ENCODE measurements at regions not wholly inside any gene's neighbourhood (a gene's known extent, or its start where the extent isn't known, plus 50 kb on each side); places are given as distances from the start of the nearest gene placed in this dataset.

DNA sequence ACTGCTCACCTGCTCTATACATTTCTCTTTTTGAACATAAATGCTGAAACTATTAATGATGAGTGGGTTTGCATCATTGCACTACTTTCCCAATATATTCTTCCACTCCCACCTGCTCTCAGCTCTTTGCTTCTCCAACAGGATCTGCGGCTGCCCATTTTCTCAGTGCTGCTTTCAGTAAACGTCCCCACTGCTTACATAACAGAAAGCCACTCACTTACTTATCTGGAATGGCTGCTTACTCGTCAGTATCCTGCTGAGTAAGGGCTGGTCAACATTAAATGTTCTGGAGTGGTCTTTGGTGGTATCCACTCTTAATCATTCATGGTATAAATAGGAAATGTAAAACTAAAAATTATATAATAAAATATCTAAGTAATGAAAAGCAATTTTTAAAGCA, 112.8 kb upstream of the HPF1 start:
- TF ChIP-seq, protein P1, sequence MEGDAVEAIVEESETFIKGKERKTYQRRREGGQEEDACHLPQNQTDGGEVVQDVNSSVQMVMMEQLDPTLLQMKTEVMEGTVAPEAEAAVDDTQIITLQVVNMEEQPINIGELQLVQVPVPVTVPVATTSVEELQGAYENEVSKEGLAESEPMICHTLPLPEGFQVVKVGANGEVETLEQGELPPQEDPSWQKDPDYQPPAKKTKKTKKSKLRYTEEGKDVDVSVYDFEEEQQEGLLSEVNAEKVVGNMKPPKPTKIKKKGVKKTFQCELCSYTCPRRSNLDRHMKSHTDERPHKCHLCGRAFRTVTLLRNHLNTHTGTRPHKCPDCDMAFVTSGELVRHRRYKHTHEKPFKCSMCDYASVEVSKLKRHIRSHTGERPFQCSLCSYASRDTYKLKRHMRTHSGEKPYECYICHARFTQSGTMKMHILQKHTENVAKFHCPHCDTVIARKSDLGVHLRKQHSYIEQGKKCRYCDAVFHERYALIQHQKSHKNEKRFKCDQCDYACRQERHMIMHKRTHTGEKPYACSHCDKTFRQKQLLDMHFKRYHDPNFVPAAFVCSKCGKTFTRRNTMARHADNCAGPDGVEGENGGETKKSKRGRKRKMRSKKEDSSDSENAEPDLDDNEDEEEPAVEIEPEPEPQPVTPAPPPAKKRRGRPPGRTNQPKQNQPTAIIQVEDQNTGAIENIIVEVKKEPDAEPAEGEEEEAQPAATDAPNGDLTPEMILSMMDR (IDR thresholded peaks at IDR 0.05) = no peak
- TF ChIP-seq POLR2A (IDR thresholded peaks at IDR 0.05) (no peak), POLR2AphosphoS5 (IDR thresholded peaks at IDR 0.05) (no peak)

All from breast epithelium (tissue), 3 donors.